Kidney capillary endothelial cell (primary cell): ENCODE measurements at regions not wholly inside any gene's neighbourhood (a gene's known extent, or its start where the extent isn't known, plus 50 kb on each side); places are given as distances from the start of the nearest gene placed in this dataset.

Experiments
- DNase-seq: peaks from one replicate; pipeline ENCODE4 v3.0.0-alpha.2; 2018; ENCODE audit warnings: low spot score

GRCh38 chr4:149121023-149121404 lies 678.8 kb upstream of the NR3C2 start:
- peak; percentile 80 for DNase-seq

DNA sequence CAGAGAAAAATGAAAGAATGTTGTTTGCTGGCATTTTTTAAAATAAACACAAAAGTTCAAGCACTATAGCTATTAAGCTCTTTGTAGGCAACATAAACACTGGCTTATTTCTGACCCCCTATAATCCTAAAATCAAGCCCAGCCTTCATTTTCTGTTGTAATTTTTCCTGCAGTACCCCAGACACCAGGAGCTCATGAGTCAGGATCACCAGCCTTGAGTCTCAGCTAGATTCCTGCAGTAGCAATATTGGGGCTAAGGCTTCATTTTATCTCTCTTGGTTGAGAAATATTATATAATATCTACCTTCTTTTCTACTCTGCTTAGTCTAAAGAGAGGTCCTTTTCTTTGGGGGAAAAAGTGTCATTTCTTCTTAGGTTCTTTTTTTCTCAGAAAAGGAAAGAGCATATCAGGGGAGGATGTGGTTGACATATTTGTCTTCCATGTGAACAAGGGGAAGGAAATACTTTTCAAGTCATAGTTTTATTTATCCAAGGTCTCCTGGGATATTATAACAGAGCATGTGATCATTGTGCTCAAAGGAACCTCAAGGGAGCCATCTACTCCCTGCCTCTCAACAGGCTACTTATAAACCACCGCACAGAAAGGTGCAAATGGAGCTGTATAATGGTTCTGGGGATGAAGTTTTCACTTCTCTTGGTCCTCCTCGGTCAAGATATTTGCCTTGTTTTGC lies 678.3 kb upstream of the NR3C2 start:
- peak; percentile 85 for DNase-seq

GRCh38 chr4:149116806-149117205 lies 674.6 kb upstream of the NR3C2 start:
- no peak for DNase-seq

- DNase-seq: peak; percentile 39
Measured at GRCh38 chr4:149113804-149114430, 671.7 kb upstream of the NR3C2 start.

DNA sequence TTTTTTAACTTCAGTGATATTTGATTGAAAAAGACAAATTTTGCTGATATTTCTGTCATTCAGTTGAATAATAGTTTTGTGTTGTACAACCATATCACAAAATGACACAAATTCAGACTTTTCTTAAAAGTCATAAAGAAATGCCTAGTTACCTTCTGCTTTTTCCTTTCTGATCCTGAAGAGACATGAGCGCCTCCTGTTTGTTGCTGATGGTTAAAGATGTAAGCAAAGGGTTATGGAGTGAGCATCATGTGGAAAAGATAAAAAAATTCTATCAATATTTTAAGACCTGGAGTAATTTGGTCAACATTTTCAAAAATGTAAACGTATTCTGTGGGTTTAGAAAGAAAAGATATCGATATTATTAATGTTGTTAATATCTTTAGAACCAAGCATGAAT lies 669.9 kb upstream of the NR3C2 start:
- DNase-seq: no peak

- no peak for DNase-seq
Measured at GRCh38 chr4:149110481-149110880, 668.3 kb upstream of the NR3C2 start.

GRCh38 chr4:149108626-149109025 lies 666.4 kb upstream of the NR3C2 start:
- no peak for DNase-seq

DNA sequence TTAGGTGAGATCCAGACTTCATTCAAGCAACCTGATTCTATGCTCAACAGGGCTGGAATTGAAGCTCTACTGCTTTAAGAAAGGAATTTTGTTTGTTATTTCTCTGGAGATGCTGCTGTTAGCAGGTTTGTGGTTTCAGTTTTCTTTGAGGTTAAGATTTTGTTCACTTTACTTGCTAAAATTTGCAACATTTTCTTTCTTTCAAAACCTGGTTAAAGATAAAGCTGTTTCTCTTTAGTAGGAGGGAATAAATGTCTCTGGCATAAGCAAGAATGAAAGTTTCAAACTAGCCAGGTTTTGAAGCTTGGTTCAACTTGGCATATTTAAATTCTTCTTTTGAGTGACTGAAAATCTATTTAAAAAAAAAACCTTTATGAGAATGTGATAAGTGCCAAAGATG lies 660.6 kb upstream of the NR3C2 start:
- no peak for DNase-seq

- no peak for DNase-seq
Measured at GRCh38 chr4:149101649-149102048, 659.4 kb upstream of the NR3C2 start.

- DNase-seq: no peak
Measured at GRCh38 chr4:149095811-149096210, 653.6 kb upstream of the NR3C2 start.

- DNase-seq: no peak
Measured at GRCh38 chr4:149095001-149095400, 652.8 kb upstream of the NR3C2 start.

GRCh38 chr4:149084144-149084543 lies 641.9 kb upstream of the NR3C2 start:
- DNase-seq: no peak

GRCh38 chr4:149077181-149077580 lies 635.0 kb upstream of the NR3C2 start:
- DNase-seq: no peak

GRCh38 chr4:149076401-149076800 lies 634.2 kb upstream of the NR3C2 start:
- DNase-seq: no peak

DNA sequence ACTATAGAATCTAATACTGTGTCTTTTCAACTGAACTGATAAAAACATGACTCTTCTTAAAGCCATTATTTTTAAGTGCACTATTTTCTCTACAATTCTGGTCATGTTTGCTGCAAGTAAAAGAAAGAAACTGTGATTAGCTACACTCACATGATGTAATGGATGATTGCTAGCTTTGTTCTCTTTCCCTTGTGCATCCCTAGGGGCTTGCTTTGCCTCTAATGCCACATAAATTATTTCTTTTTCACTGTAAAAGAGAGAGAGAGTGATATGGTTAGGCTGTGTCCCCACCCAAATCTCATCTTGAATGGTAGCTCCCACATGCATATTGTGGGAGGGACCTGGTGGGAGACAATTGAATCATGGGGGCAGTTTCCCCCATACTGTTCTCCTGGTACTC lies 630.2 kb upstream of the NR3C2 start:
- no peak for DNase-seq

GRCh38 chr4:149065753-149066152 lies 623.5 kb upstream of the NR3C2 start:
- DNase-seq: no peak

DNA sequence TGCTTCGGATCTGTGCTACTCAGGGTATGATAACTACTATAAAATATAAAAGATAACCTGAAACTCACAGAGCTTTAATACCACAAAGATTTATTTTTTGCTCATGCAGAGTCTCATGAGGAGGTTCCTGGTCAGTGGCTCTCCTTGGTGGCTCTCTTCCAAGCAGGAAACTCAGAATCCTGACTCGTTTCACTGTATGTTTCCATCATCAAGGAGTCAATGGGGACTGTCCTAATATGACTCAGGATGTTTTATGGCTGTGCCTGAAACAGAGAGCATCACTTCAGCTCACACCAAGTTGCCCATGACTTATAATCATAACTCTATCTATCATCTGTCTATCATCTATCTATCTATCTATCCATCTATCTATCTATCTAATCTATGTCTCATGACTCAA lies 620.8 kb upstream of the NR3C2 start:
- no peak for DNase-seq

- DNase-seq: no peak
Measured at GRCh38 chr4:149057594-149057993, 615.4 kb upstream of the NR3C2 start.

DNA sequence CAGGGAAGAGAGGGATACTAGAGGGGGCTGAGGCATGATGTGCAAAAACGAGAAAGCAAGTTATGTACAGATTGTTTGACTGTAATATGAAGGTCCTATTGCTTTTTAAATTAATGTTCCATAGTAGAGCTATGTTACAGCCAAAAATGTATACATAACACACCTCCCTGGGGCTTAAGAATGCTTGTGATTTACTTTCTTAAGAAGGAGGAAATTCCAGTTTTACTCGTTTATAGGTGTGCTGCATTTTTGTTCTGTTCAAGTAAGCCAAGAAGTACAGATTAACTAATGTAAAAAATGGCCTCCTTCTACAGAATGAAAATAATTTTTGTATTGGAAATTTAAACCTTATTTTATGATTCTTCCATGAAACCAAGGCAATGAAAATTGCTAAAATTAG lies 614.4 kb upstream of the NR3C2 start:
- no peak for DNase-seq

DNA sequence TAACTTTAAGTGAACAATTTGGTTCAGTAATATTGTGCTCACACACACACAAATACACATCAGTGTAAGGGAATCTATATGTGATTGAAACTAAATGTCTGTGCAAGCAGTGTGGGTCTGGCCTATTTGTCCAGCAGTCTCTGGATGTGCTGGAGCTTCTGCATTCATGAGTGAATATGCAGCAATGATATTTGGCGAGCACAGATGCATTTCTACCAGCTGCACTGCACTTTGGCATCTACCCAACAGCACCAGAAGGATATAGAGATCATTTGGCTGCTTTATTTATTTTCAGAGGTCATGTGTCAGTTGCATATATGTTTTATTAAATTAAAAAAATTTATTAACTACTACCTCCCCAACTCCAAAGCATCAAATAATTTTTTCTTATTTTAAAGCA lies 613.4 kb upstream of the NR3C2 start:
- no peak for DNase-seq

- no peak for DNase-seq
Measured at GRCh38 chr4:149050840-149051239, 608.6 kb upstream of the NR3C2 start.

GRCh38 chr4:149048451-149049143 lies 606.4 kb upstream of the NR3C2 start:
- DNase-seq: no peak

DNA sequence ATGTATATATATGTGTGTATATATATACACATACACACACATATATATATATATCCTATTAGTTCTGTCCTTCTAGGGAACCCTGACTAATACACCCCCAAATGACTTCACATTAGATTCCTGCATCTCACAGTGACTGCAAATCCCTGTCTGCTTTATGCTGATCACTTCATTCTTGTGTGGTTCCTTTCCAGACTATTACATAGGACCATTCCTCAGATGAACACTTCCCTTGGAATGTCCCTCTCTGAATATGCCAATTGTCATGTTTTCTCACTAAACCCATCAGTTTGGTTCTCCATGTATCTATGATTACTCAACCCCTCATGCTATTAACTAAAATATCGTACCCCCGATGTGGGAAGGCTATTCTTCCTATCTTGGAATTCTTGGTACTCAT lies 605.2 kb upstream of the NR3C2 start:
- no peak for DNase-seq

DNA sequence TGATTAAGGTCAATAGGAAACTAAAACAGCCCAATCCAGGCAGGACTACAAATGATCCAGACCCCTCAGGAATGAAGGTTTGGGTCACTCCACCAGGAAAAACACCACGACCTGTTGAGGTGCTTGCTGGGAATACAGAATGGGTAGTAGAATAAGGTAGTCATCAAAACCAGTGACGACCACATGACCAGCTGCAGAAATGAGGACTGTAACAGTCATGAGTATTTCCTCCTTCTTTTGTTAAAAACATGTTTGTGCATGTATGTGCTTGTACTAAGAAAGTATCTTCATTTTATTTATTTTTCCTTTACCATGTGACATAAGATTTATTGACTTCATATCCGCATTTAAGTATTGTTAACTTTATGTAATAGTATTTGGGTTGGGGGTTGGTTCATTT lies 603.5 kb upstream of the NR3C2 start:
- DNase-seq: no peak
